Stimulated activated naive CD8-positive, alpha-beta T cell treated with anti-CD3 and anti-CD28 coated beads, Interleukin-15, amount 100 ng/mL, for 72 hours (primary cell): ENCODE measurements at regions not wholly inside any gene's neighbourhood (a gene's known extent, or its start where the extent isn't known, plus 50 kb on each side); places are given as distances from the start of the nearest gene placed in this dataset.
A peak's percentile ranks its signal among the peaks of the same experiment; 100 is the strongest.

Experiments
- ATAC-seq: fragments of 150-1000 bp; cut with Tn5 transposase; 2 replicates; pipeline ENCODE4 v1.10.0; 2021; ENCODE audit warnings: mild to moderate bottlenecking, moderate library complexity
- DNase-seq, 2 donors: peaks; one replicate each; pipeline ENCODE4 v3.0.0; 2021 to 2022
- H3K27ac Mint-ChIP-seq, 2 donors: one replicate each; pipeline ENCODE4 v1.8.0; 2022; ENCODE audit warnings: mild to moderate bottlenecking in 2 of 2, mixed read lengths in 2 of 2, moderate library complexity in 2 of 2
- H3K27me3 Mint-ChIP-seq: one replicate; pipeline ENCODE4 v1.8.0; 2022; ENCODE audit warnings: mixed read lengths
- H3K4me1 Mint-ChIP-seq: one replicate; pipeline ENCODE4 v1.8.0; 2022; ENCODE audit warnings: mild to moderate bottlenecking, mixed read lengths
- H3K4me3 Mint-ChIP-seq, 2 donors: one replicate each; pipeline ENCODE4 v1.8.0; 2022; ENCODE audit warnings: mild to moderate bottlenecking in 2 of 2, mixed read lengths in 2 of 2, moderate library complexity in 1 of 2
- H3K9me3 Mint-ChIP-seq, 2 donors: one replicate each; pipeline ENCODE4 v1.8.0; 2022; ENCODE audit warnings: mixed read lengths in 2 of 2

- ATAC-seq (peak; percentile 45), DNase-seq (no peak)
- H3K27me3 Mint-ChIP-seq: peaks cover 60% of the 10 kb centered on the region
- no peak overlapping the region for H3K27ac Mint-ChIP-seq
- H3K9me3 Mint-ChIP-seq: no peaks in the 10 kb centered on the region
- H3K4me3 Mint-ChIP-seq: no peak overlapping the region
- H3K4me1 Mint-ChIP-seq: no peaks in the 10 kb centered on the region
Measured at GRCh38 chr1:113185463-113186104, 112.6 kb downstream of the LRIG2 start.

- no peak overlapping the region for H3K4me3 Mint-ChIP-seq
- DNase-seq (no peak), ATAC-seq (no peak)
- H3K27me3 Mint-ChIP-seq: peaks cover 36% of the 10 kb centered on the region
- H3K9me3 Mint-ChIP-seq: peaks cover 8 to 11% of the 10 kb centered on the region in 2 donors
- peaks cover 6% of the 10 kb centered on the region for H3K4me1 Mint-ChIP-seq
- H3K27ac Mint-ChIP-seq: no peak overlapping the region
Measured at GRCh38 chr1:113190078-113190477, 117.1 kb downstream of the LRIG2 start.

- Mint-ChIP-seq H3K4me3 (no peak overlapping the region), H3K27ac (no peak overlapping the region), H3K27me3 (peaks cover 29% of the 10 kb centered on the region), H3K4me1 (peaks cover 6% of the 10 kb centered on the region), H3K9me3 (peaks cover 8 to 11% of the 10 kb centered on the region in 2 donors)
- no peak for DNase-seq
- no peak for ATAC-seq
Measured at GRCh38 chr1:113190930-113191329, 117.9 kb downstream of the LRIG2 start.

- ATAC-seq (no peak), DNase-seq (no peak)
- peaks cover 6% of the 10 kb centered on the region for H3K4me1 Mint-ChIP-seq
- peaks cover 29% of the 10 kb centered on the region for H3K27me3 Mint-ChIP-seq
- peaks cover 8 to 11% of the 10 kb centered on the region in 2 donors for H3K9me3 Mint-ChIP-seq
- H3K27ac Mint-ChIP-seq: no peak overlapping the region
- H3K4me3 Mint-ChIP-seq: no peak overlapping the region
Measured at GRCh38 chr1:113191579-113192076, 118.6 kb downstream of the LRIG2 start.

- no peak for ATAC-seq
- Mint-ChIP-seq H3K4me3 (no peak overlapping the region), H3K27ac (no peak overlapping the region), H3K27me3 (peaks cover 29% of the 10 kb centered on the region), H3K4me1 (peaks cover 6% of the 10 kb centered on the region), H3K9me3 (peaks cover 8 to 11% of the 10 kb centered on the region in 2 donors)
- DNase-seq: no peak
Measured at GRCh38 chr1:113192242-113192641, 119.2 kb downstream of the LRIG2 start.

DNA sequence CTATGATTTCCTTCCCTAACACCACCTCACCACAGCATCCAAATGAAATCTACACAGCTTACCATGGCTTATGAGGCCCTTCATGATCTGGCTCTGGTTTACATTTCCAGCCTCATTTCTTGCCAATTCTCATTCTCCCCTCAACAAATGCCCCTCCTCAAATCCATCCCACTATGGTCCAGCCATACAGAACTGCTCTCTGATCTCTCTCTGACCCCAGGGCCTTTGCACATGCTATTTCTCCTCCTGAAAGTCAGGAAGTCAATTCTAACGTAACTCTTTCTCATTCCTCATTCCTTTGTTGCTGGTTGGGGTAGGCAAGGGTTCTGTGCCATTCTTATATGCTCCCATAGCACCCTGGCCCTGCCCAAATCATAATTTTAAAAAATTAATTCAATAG is 120.0 kb downstream of the LRIG2 start:
- Mint-ChIP-seq H3K4me3 (no peak overlapping the region), H3K27me3 (peaks cover 29% of the 10 kb centered on the region), H3K9me3 (peaks cover 8 to 11% of the 10 kb centered on the region in 2 donors), H3K27ac (no peak overlapping the region), H3K4me1 (peaks cover 6% of the 10 kb centered on the region)
- ATAC-seq (no peak), DNase-seq (no peak)

GRCh38 chr1:113194846-113195830 is 122.1 kb downstream of the LRIG2 start:
- Mint-ChIP-seq H3K4me1 (peaks cover 6% of the 10 kb centered on the region), H3K4me3 (no peak overlapping the region), H3K9me3 (peaks cover 8 to 11% of the 10 kb centered on the region in 2 donors), H3K27me3 (peaks cover 15% of the 10 kb centered on the region), H3K27ac (no peak overlapping the region)
- DNase-seq: no peak
- no peak for ATAC-seq

DNA sequence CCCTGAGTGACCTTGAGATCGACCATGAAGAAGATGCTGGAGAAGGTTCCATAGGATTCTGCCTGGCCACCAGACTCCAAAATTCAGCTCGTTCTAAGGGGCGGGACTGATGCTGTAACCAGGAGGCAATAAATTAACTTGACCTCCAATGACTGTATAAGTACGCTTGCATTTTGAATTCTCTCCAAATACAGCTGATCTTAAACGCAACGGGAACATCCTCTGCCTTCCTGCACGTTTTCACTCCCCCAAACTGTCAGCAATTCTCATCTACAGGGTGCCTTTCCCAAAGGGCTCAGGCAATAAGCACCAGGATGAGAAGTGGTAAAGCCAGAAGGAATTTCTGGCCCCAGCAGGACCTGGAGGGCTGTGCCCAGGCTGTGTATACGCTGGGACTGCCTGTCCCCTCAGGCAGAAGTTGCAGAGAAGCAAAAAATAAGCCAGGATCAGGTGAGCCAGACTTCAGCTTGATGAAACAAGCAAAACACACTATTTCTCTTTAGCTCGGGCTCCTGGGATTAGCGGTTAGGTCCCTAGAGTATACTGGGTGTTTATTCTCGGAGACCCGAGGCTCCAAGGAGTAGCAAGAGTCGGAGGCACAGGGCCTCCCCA is 124.8 kb downstream of the LRIG2 start:
- H3K4me3 Mint-ChIP-seq: no peak overlapping the region
- H3K27ac Mint-ChIP-seq: no peak overlapping the region
- peaks cover 7 to 8% of the 10 kb centered on the region in 2 donors for H3K9me3 Mint-ChIP-seq
- H3K4me1 Mint-ChIP-seq: no peaks in the 10 kb centered on the region
- no peaks in the 10 kb centered on the region for H3K27me3 Mint-ChIP-seq
- ATAC-seq (no peak), DNase-seq (no peak)

- no peaks in the 10 kb centered on the region for H3K9me3 Mint-ChIP-seq
- H3K27me3 Mint-ChIP-seq: no peaks in the 10 kb centered on the region
- DNase-seq: no peak
- no peak overlapping the region for H3K4me3 Mint-ChIP-seq
- no peak overlapping the region for H3K27ac Mint-ChIP-seq
- H3K4me1 Mint-ChIP-seq: no peaks in the 10 kb centered on the region
- ATAC-seq: no peak
Measured at GRCh38 chr1:113198806-113199205, 125.8 kb downstream of the LRIG2 start.

DNA sequence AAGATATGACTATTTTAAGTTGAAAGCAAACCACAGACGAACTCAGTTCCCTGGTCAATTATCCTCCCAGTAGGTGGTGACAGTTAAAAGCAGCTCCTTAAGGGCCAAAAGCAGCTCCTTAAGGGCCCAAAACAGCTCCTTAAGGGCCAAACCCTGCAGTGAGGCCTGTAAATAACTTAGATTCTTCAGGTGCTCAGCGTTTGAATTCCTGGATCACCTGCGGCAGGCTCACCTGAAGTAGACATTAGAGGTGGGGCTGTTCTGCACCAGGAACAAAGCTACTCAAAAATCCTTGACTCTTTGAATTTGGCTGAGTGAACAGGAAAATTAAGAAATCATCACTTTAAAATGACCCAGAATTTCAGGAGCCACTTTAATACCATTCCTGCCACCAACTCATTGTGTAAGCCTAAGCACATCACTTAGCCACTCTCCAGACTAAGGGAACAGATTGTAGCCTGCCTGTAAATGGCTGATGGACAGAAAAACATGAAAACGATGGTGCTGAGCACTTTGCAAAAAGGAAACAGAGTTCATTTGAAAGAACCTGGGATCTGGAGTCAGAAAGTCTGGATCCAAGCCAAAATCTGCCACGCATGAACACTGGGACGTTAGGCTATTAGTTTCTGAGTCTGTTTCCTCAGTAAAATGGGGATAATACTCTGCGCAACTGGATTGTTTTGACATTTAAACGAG is 126.9 kb downstream of the LRIG2 start:
- peaks cover 10% of the 10 kb centered on the region for H3K27me3 Mint-ChIP-seq
- no peak for ATAC-seq
- no peaks in the 10 kb centered on the region for H3K4me1 Mint-ChIP-seq
- no peaks in the 10 kb centered on the region for H3K9me3 Mint-ChIP-seq
- DNase-seq: no peak
- no peak overlapping the region for H3K4me3 Mint-ChIP-seq
- no peak overlapping the region for H3K27ac Mint-ChIP-seq

DNA sequence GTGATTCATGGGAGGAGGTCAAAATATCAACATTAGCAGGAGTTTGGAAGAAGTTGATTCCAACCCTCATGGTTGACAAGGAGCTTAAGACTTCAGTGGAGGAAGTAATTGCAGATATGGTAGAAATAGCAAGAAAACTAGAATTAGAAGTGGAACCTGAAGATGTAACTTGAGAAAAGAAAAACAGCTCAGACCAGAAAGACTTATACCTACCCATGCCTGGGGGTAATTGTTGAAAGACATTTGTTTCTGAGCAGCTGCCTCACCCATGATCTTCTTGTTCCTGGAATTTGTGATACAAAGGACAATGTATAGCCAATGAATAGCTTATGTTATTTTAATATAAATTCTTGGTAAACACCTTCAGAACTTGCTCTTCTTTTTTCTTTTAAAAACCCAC is 128.6 kb downstream of the LRIG2 start:
- no peak for ATAC-seq
- no peak for DNase-seq
- Mint-ChIP-seq H3K27ac (no peak overlapping the region), H3K27me3 (peaks cover 15% of the 10 kb centered on the region), H3K9me3 (no peaks in the 10 kb centered on the region), H3K4me3 (no peak overlapping the region), H3K4me1 (no peaks in the 10 kb centered on the region)

GRCh38 chr1:113205980-113206766 is 133.2 kb downstream of the LRIG2 start:
- H3K27ac Mint-ChIP-seq: no peak overlapping the region
- H3K9me3 Mint-ChIP-seq: no peaks in the 10 kb centered on the region
- no peak for ATAC-seq
- peaks cover 56% of the 10 kb centered on the region for H3K27me3 Mint-ChIP-seq
- DNase-seq: no peak
- peaks cover 7% of the 10 kb centered on the region for H3K4me1 Mint-ChIP-seq
- no peak overlapping the region for H3K4me3 Mint-ChIP-seq

DNA sequence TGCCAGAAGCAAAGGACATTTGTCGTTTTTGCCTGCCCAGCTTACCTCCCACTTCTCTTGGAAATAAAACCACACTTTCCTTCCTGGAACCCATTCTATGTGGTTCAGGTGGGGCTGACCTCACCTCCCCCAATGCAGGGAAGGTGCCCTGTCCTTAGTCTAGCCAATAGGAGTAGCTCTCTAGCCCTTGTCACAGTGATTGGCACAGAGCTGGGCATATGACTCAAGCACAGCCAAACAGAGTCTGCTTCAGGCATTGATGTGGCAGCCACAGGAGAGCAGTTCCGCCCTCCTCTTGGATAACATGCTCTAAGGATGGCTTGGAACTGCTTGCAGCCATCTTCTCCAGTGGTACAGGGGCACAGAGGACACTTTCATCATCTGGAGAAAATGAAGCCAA is 134.0 kb downstream of the LRIG2 start:
- Mint-ChIP-seq H3K27me3 (peaks cover 63% of the 10 kb centered on the region), H3K4me3 (no peak overlapping the region)
- ATAC-seq: no peak

GRCh38 chr1:113207457-113207856 is 134.5 kb downstream of the LRIG2 start:
- peaks cover 63% of the 10 kb centered on the region for H3K27me3 Mint-ChIP-seq
- no peak for ATAC-seq
- no peaks in the 10 kb centered on the region for H3K9me3 Mint-ChIP-seq
- H3K4me3 Mint-ChIP-seq: no peak overlapping the region
- no peak for DNase-seq
- H3K4me1 Mint-ChIP-seq: peaks cover 7% of the 10 kb centered on the region
- H3K27ac Mint-ChIP-seq: no peak overlapping the region

More for the DNA sequence above, 134.0 kb downstream of the LRIG2 start:
- DNase-seq: no peak
- Mint-ChIP-seq H3K4me1 (peaks cover 7% of the 10 kb centered on the region), H3K27ac (no peak overlapping the region), H3K9me3 (no peaks in the 10 kb centered on the region)
